ENCODE measurements at regions not wholly inside any gene's neighbourhood (a gene's known extent, or its start where the extent isn't known, plus 50 kb on each side); places are given as distances from the start of the nearest gene placed in this dataset.
A peak's percentile ranks its signal among the peaks of the same experiment; 100 is the strongest.

DNA sequence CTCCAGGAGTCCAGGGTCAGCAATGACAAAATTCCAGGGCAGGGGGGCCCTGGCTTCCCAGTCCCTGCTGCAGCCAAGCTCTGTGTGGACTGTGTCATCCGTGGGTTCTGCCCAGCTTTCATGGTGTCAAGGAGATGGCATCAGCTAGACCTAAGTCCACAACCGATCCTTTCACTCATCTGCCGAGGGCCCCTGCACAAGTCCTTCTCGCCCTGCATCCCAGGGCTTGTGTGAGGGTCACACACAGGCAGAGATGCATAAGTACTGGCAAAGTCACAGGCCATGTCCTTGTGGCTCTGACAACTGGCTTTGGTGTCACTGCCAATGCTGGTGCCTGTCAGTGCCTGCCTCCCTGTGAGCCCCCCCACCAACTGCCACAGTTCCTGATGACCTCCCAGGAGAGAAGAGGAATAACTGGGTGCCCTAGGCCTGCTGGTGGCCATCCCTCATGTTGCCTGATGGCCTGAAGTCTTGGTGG is 181.4 kb upstream of the CST7 start:
- peaks cover 2% of the 10 kb centered on the region for H3K27me3 Mint-ChIP-seq (ENCODE audit: low read depth)
- H3K36me3 Mint-ChIP-seq: no peaks in the 10 kb centered on the region
- no peak for DNase-seq (ENCODE audit: low spot score in 2 of 2, unreplicated experiment in 2 of 2)
- no peak overlapping the region for H3K4me3 Mint-ChIP-seq
- peaks cover 9% of the 10 kb centered on the region for H3K4me1 Mint-ChIP-seq
- no peaks in the 10 kb centered on the region for H3K9me3 Mint-ChIP-seq
- H3K27ac Mint-ChIP-seq: no peak overlapping the region
- TF ChIP-seq CTCF (IDR thresholded peaks at IDR 0.05; ENCODE audit: unreplicated experiment): no peak

DNA sequence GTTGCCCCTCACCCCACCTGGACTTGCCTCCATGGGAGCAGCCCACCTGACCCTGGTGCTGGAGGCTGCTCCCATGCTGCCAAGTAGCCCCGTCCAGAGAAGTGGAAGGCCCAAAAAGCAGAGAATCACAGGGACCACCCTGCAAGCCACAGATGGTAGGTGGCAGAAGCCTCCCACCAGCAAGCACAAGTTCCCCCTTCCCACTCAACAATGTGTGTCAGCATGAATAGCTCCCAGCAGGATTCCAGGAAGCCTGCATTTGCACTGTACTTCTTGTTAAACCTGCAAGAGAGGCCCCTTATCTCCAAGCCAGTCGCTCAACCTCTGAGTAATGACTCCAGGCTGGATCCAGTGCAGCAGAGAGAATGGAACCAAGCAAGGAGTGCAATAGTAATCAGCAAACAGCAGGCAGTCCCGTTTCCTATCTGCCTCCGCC is 180.8 kb upstream of the CST7 start:
- Mint-ChIP-seq H3K4me1 (peaks cover 9% of the 10 kb centered on the region), H3K4me3 (no peak overlapping the region), H3K36me3 (no peaks in the 10 kb centered on the region), H3K27ac (no peak overlapping the region), H3K27me3 (ENCODE audit: low read depth) (peaks cover 2% of the 10 kb centered on the region), H3K9me3 (no peaks in the 10 kb centered on the region)
- TF ChIP-seq CTCF (IDR thresholded peaks at IDR 0.05; ENCODE audit: unreplicated experiment): no peak
- DNase-seq (ENCODE audit: low spot score in 2 of 2, unreplicated experiment in 2 of 2): peak in 1 of 2 experiments; percentile 40

GRCh38 chr20:24768713-24769601 is 180.1 kb upstream of the CST7 start:
- Mint-ChIP-seq H3K27ac (no peak overlapping the region), H3K27me3 (ENCODE audit: low read depth) (peaks cover 4% of the 10 kb centered on the region), H3K4me3 (no peak overlapping the region), H3K4me1 (peaks cover 9% of the 10 kb centered on the region), H3K9me3 (no peaks in the 10 kb centered on the region), H3K36me3 (no peaks in the 10 kb centered on the region)
- DNase-seq (ENCODE audit: low spot score in 2 of 2, unreplicated experiment in 2 of 2): peak in 1 of 2 experiments; percentile 29
- no peak for TF ChIP-seq CTCF (IDR thresholded peaks at IDR 0.05; ENCODE audit: unreplicated experiment)

DNA sequence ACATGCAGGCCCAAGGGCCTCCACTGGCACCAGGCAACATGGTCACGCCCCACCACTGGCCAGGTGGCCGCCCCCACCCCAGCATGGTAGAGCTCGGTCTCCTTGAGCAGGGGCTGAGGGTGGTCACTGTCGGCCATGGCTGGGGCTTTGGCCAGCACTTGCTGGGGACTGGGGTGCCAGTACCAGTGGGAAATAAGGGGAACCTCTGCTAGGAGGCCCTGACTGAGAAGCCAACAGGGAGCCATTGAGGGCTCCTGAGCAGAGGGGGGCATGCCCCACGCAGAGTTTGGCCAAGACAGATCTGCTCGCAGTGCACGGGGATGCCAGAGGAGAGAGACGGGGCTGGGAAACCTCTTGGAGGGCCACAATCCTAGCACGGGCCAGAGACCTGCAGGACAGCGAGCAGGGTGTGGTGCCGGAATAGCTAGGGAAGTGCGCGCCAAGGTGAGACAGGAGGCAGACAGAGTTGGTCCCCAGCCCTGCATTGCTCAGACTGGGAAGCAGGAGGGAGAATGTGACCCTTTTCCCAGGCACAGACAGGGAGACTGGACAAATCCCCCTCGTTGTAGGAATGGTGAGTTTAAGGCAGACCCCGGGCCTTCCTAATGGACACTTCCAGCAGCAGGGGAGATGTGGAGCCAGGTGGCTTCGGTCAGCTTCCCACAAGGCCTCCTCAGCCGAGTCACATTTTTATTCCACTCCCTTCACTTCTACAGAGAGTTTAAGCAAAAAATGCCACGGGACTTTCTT is 179.0 kb upstream of the CST7 start:
- H3K9me3 Mint-ChIP-seq: peaks cover 4% of the 10 kb centered on the region
- H3K4me3 Mint-ChIP-seq: no peak overlapping the region
- peaks cover 9% of the 10 kb centered on the region for H3K4me1 Mint-ChIP-seq
- peak in 1 of 2 experiments; percentile 25 for DNase-seq (ENCODE audit: low spot score in 2 of 2, unreplicated experiment in 2 of 2)
- no peaks in the 10 kb centered on the region for H3K36me3 Mint-ChIP-seq
- no peak overlapping the region for H3K27ac Mint-ChIP-seq
- TF ChIP-seq CTCF (IDR thresholded peaks at IDR 0.05; ENCODE audit: unreplicated experiment): no peak
- peaks cover 4% of the 10 kb centered on the region for H3K27me3 Mint-ChIP-seq (ENCODE audit: low read depth)

GRCh38 chr20:24770628-24771541 is 178.2 kb upstream of the CST7 start:
- H3K4me3 Mint-ChIP-seq: no peak overlapping the region
- H3K27ac Mint-ChIP-seq: no peak overlapping the region
- peaks cover 9% of the 10 kb centered on the region for H3K4me1 Mint-ChIP-seq
- H3K9me3 Mint-ChIP-seq: peaks cover 10% of the 10 kb centered on the region
- peak in 1 of 2 experiments; percentile 9 for DNase-seq (ENCODE audit: low spot score in 2 of 2, unreplicated experiment in 2 of 2)
- no peaks in the 10 kb centered on the region for H3K36me3 Mint-ChIP-seq
- H3K27me3 Mint-ChIP-seq (ENCODE audit: low read depth): peaks cover 4% of the 10 kb centered on the region
- no peak for TF ChIP-seq CTCF (IDR thresholded peaks at IDR 0.05; ENCODE audit: unreplicated experiment)

All from mesothelial cell of epicardium (in vitro differentiated cells).